GM18508 (cell line): ENCODE measurements at regions not wholly inside any gene's neighbourhood (a gene's known extent, or its start where the extent isn't known, plus 50 kb on each side); places are given as distances from the start of the nearest gene placed in this dataset.
"Not testable (repeated sequence)": the region's sequence is repeated elsewhere in the genome, so short reads cannot be mapped to it uniquely, and the experiment has no call there.

ENCODE experiments used
- ATAC-seq: cut with Tn5 transposase; IDR thresholded peaks from one replicate; pipeline ENCODE4 v1.9.1; 2021; ENCODE audit warnings: moderate number of reproducible peaks; ENCODE audit not compliant: insufficient read depth, unreplicated experiment

DNA sequence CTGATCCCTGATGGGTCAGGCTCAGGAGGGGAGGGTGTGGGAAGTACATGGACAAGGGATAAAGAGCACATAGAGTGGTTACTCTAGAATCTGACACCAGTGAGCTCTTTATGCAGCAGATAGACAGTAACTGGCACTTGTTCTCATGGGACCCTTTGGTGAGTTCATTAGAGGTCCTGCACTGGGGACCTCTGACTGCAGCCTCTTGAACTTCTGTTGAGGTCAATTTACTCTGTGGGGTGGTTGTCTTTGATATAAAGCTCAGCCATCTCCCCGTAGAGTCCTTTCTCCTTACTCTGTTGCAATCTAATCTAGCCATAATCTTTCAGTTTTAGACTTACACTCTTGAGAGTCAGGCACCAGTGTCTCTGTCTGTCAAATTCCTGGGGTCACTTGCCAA, 222.4 kb downstream of the GPAT3 start:
- ATAC-seq: no peak

GRCh38 chr4:83757121-83757621, 221.3 kb downstream of the GPAT3 start:
- no peak for ATAC-seq

DNA sequence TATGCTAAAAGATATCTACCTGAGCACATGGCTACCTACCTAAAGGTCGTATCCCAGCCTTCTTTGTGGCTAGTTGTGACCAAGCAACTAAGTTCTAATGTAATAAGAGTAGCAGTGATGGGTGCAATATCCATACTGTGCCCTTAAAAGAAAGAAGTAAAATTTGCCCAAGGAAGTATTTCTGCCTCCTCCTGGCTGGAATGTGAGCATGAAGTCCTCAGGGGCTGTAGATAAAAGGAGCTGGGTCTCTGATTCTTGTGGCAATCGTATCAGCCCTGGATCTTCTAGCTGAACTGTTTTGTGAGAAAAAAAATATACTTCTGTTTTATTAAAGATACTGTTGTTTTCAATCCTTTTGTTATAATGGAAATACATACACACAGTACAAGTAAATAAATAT, 217.4 kb downstream of the GPAT3 start:
- ATAC-seq: no peak

- no peak for ATAC-seq
Observed at GRCh38 chr4:83751336-83751949, 215.5 kb downstream of the GPAT3 start.

DNA sequence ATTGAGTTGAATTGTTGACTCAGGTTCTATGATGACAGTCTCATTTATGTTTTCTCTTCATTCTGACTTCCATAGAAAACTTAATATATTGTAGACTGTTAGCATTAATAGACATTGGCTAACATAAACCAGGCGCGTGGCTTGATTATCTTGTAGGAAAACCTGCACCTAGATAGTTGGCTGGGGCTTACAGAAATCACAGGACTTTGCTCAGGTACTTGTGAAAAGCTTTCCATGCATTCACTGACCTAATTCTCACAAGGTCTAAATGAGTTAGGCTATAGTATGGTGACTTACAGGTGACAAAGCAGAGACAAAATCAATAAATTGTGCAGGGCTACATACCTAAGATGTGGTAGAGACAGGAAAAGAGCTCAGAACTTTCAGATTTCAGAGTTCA, 212.8 kb downstream of the GPAT3 start:
- no peak for ATAC-seq

GRCh38 chr4:83738895-83739294, 203.0 kb downstream of the GPAT3 start:
- ATAC-seq: no peak

GRCh38 chr4:83734576-83734975, 198.7 kb downstream of the GPAT3 start:
- ATAC-seq: no peak

GRCh38 chr4:83732114-83732635, 196.3 kb downstream of the GPAT3 start:
- ATAC-seq: no peak

GRCh38 chr4:83731609-83732008, 195.7 kb downstream of the GPAT3 start:
- ATAC-seq: no peak

DNA sequence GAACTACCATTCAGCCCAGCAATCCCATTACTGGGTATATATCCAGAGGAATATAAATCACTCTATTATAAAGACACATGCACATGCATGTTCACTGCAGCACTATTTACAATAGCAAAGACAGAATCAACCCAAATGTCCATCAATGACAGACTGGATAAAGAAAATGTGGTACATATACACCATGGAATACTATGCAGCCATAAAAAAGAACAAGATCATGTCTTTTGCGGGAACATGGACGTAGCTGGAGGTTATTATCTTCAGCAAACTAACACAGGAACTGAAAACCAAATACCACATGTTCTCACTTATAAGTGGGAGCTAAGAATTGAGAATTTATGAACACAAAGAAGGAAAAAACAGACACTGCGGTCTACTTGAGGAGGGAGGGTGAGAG, 195.1 kb downstream of the GPAT3 start:
- not testable (repeated sequence) for ATAC-seq

GRCh38 chr4:83728191-83728590, 192.3 kb downstream of the GPAT3 start:
- no peak for ATAC-seq

- no peak for ATAC-seq
Observed at GRCh38 chr4:83725336-83726085, 189.6 kb downstream of the GPAT3 start.

GRCh38 chr4:83724485-83725335, 188.8 kb downstream of the GPAT3 start:
- no peak for ATAC-seq

DNA sequence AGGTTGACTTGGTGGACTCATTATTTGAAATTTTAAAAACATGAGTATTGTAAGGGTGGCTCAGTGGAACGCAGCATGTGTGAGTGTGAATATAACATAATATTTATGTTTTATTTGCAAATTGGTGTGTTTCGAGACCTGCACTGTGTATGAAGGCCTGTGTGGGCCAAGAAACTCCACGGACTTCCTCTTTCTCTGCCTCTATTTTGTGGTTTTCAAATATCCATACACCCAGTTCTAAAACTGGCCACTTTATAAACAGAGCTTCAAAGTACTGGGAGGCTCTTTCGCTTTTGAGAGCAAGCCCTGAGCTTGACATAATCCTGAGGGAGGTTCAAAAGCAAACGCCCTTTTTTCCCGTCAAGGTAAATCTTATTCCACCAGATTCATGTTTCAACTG, 187.7 kb downstream of the GPAT3 start:
- no peak for ATAC-seq

DNA sequence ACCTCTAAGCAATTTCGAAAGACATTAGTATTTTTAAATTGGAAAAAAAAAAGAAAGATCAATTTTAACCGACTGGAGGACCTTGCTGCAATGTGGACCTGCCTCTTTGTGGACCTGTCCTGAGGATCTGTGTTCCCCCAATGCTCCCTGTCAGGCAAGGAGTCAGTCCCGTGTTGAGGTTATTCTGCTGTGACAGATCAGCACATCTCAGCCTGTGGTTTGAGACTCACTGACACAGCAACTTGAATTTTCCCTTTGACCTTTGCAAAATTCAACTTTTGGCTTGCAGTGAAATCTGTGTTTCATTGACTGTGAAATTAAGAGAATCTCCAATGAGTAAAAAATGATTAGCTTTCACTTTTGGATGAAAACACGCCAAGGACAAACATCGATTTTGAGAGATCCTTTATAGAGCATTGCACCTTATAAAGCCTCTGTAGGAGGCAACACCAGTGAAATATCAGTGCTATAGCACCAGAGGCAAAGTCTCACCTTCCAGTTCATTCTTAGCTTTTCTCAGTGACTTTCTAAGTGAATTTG, 186.9 kb downstream of the GPAT3 start:
- no peak for ATAC-seq

- ATAC-seq: no peak
Observed at GRCh38 chr4:83716874-83717273, 181.0 kb downstream of the GPAT3 start.

GRCh38 chr4:83712890-83713289, 177.0 kb downstream of the GPAT3 start:
- ATAC-seq: no peak

- no peak for ATAC-seq
Observed at GRCh38 chr4:83709627-83710026, 173.7 kb downstream of the GPAT3 start.

DNA sequence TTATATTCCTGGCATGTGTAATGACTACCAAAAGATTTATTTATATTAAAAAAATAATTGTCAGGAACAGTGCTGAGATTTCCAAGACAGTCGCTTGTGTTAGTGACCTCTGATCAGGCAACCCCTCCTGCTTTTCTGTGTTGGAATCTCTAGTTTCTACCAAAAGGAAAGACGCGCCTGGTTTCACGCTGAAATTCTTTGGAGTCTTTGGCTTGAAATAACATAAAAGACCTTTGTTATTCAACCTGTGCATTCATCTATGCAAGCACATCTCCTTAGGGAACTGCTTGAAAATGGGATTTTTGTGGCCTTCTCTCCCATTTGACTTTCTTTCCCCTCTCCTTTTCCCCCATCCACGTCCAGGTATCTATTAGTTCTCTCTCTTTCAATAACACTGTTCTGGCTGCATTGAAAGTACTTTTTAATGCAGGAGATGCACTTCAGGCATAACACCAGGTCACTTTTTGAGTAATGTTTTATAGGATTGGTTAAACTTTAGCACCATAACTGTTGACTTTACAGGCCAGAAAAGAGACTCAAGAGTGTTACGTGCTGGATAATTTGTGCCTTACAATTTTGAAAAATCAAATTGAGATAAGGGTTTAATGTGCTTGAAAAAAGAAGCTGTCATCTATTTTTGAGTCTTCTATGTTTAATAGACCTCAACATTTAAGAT, 172.7 kb downstream of the GPAT3 start:
- ATAC-seq: no peak

- no peak for ATAC-seq
Observed at GRCh38 chr4:83704786-83705185, 168.9 kb downstream of the GPAT3 start.
